ENCODE measurements at regions not wholly inside any gene's neighbourhood (a gene's known extent, or its start where the extent isn't known, plus 50 kb on each side); places are given as distances from the start of the nearest gene placed in this dataset.

DNA sequence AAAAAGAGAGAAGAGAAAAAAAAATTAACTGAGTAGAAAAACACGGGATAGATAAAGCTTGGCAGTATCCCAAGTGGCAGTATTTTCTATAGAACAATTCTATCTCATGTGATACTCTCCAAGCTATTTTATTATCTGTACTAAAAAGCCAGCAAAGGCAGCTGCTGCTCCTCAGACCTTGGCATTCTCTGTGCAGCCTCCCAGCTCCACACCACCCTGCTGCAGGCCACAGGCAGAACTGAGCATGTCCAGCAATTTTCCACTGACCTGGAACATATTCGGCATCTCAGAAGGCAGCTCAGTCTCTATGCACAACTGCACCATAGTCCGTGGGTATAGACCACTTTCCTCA lies 1161.4 kb downstream of the IGSF11 start:
- peak; percentile 34 to 79 (median 56) for DNase-seq
- Histone ChIP-seq H3K4me3 (ENCODE audit: low read length in 3 of 3) (no peak overlapping the region), H3K27me3 (ENCODE audit: control insufficient read depth, insufficient read depth, low read length) (no peaks in the 10 kb centered on the region), H3K4me1 (ENCODE audit: control insufficient read depth in 2 of 3, insufficient read depth in 2 of 3, low read depth in 1 of 3, low read length in 3 of 3) (peaks cover 0 to 2% (median 0%) of the 10 kb centered on the region in 3 donors), H3K9ac (ENCODE audit: low read length in 3 of 3) (no peak overlapping the region), H3K36me3 (ENCODE audit: control insufficient read depth in 2 of 3, insufficient read depth in 3 of 3, low read length in 3 of 3) (no peaks in the 10 kb centered on the region), H3K27ac (ENCODE audit: low read depth in 2 of 2, low read length in 2 of 2) (no peak overlapping the region), H3K9me3 (ENCODE audit: control insufficient read depth in 2 of 3, insufficient read depth in 1 of 3, low read length in 3 of 3) (no peaks in the 10 kb centered on the region)
- intact Hi-C loops (cut with DNase I), result no loop called here
- no peak for FAIRE-seq
- TF ChIP-seq, protein P1, sequence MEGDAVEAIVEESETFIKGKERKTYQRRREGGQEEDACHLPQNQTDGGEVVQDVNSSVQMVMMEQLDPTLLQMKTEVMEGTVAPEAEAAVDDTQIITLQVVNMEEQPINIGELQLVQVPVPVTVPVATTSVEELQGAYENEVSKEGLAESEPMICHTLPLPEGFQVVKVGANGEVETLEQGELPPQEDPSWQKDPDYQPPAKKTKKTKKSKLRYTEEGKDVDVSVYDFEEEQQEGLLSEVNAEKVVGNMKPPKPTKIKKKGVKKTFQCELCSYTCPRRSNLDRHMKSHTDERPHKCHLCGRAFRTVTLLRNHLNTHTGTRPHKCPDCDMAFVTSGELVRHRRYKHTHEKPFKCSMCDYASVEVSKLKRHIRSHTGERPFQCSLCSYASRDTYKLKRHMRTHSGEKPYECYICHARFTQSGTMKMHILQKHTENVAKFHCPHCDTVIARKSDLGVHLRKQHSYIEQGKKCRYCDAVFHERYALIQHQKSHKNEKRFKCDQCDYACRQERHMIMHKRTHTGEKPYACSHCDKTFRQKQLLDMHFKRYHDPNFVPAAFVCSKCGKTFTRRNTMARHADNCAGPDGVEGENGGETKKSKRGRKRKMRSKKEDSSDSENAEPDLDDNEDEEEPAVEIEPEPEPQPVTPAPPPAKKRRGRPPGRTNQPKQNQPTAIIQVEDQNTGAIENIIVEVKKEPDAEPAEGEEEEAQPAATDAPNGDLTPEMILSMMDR (IDR thresholded peaks at IDR 0.05; ENCODE audit: borderline replicate concordance, extremely low read depth, insufficient read depth), result no peak

DNA sequence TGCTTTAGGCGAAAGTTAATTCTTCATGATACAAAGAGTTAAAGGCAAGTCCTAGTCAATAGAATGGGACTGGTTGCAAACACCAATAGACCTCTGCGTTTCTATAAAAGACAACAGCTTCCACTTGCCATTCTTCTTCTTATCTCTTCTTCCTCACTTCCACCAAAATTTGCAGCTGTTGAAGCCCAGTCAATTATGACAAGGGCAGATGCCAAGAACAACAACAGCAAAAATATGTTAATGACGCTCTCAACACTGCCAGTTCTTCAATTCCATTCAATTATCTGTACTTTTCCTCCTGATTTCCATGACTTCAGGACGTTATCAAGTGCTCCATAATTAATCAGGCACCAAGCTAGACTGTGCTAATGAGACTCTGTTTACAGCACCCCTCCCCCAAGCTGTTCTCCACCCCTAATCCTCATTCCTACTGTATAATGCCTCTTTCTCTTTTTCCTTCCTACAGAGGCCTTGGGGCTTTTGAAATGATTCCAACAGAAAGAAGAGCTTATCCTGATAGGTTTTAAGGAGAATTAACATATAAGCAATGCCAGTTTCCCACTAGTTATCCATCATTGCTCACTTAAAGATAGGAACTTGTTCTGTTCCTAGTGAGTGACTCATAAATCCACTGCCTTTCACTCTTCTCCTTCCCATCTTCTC lies 1160.5 kb downstream of the IGSF11 start:
- no peaks in the 10 kb centered on the region for H3K36me3 ChIP-seq (ENCODE audit: control insufficient read depth in 2 of 3, insufficient read depth in 3 of 3, low read length in 3 of 3)
- intact Hi-C loops (cut with DNase I), result no loop called here
- no peaks in the 10 kb centered on the region for H3K27me3 ChIP-seq (ENCODE audit: control insufficient read depth, insufficient read depth, low read length)
- peak in 2 of 5 donors; percentile 8 to 15 for DNase-seq
- H3K9ac ChIP-seq (ENCODE audit: low read length in 3 of 3), result no peak overlapping the region
- no peak for FAIRE-seq
- H3K9me3 ChIP-seq (ENCODE audit: control insufficient read depth in 2 of 3, insufficient read depth in 1 of 3, low read length in 3 of 3), result no peaks in the 10 kb centered on the region
- H3K27ac ChIP-seq (ENCODE audit: low read depth in 2 of 2, low read length in 2 of 2), result no peak overlapping the region
- H3K4me3 ChIP-seq (ENCODE audit: low read length in 3 of 3), result no peak overlapping the region
- peaks cover 0 to 2% (median 0%) of the 10 kb centered on the region in 3 donors for H3K4me1 ChIP-seq (ENCODE audit: control insufficient read depth in 2 of 3, insufficient read depth in 2 of 3, low read depth in 1 of 3, low read length in 3 of 3)
- TF ChIP-seq, protein P1 (IDR thresholded peaks at IDR 0.05; ENCODE audit: borderline replicate concordance, extremely low read depth, insufficient read depth), result no peak

DNA sequence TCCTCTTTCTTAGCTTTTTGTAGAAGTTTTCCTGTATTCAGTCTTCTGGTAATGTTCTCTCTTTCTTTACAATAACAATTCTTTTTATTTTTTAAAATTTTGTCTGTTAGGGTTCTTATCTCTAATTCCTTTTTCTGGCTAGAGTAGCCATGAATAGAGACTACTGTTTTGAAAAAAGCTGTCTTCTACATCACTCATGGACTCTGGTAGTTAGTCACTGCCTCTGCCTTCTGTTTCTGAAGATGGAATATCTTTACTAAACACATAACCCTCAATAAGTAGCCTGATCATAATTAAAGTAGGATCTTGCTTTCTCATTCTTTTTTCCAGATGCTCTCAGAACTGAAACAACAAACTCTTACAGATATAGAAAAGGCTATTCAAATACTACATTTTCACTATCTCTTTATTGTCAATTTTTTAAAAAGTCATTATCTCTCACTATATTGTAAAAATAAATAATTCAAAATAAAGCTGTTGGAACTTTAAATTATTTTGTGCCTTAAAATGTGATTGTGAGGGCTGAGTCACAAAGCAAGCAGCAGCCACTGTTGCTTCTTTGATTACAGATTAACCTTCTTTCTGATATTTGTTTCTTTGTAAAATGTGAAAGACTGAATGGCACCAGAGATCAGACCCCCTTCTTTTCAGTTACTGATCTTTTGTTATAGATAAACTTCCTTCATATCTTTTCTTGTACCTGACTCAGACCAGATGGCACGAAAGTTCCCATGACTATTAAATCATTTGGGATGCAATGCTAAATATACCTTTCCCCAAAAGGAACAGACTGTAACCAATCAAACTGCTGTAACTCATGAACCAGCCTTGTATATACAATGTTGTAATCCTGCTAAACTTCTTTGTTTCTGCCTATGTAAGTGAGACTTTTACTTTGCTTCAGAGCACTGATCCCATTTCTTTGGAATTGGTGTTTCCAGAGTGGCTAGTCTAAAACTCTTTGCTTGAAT lies 1159.5 kb downstream of the IGSF11 start:
- Histone ChIP-seq H3K36me3 (ENCODE audit: control insufficient read depth in 2 of 3, insufficient read depth in 3 of 3, low read length in 3 of 3) (no peaks in the 10 kb centered on the region), H3K9me3 (ENCODE audit: control insufficient read depth in 2 of 3, insufficient read depth in 1 of 3, low read length in 3 of 3) (no peaks in the 10 kb centered on the region), H3K27me3 (ENCODE audit: control insufficient read depth, insufficient read depth, low read length) (no peaks in the 10 kb centered on the region), H3K9ac (ENCODE audit: low read length in 3 of 3) (no peak overlapping the region), H3K4me3 (ENCODE audit: low read length in 3 of 3) (no peak overlapping the region), H3K4me1 (ENCODE audit: control insufficient read depth in 2 of 3, insufficient read depth in 2 of 3, low read depth in 1 of 3, low read length in 3 of 3) (peaks cover 0 to 2% (median 0%) of the 10 kb centered on the region in 3 donors), H3K27ac (ENCODE audit: low read depth in 2 of 2, low read length in 2 of 2) (no peak overlapping the region)
- peak; percentile 8 for FAIRE-seq
- intact Hi-C loops (cut with DNase I), result no loop called here
- no peak for DNase-seq
- TF ChIP-seq, protein P1 (IDR thresholded peaks at IDR 0.05; ENCODE audit: borderline replicate concordance, extremely low read depth, insufficient read depth), result no peak

Data from kidney (tissue), 13 donors.